ENCODE measurements at regions not wholly inside any gene's neighbourhood (a gene's known extent, or its start where the extent isn't known, plus 50 kb on each side); places are given as distances from the start of the nearest gene placed in this dataset.

DNA sequence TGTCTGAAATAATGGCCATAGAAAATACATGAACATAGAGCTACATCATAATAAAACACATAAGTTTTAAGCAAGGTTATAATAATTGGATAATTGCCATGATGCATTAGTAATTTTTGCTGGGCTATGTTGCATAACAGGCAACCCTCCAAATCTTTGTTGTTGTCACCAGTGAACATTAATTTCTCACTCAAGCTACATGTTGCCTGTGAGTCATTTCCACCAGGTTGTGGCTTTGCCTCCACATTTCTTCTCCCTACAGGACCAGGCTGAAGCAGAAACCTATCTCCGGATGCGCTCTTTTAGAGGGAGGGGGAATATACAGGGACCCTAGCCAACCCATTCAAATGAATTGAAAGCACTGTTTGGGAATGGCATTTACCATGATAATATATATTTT lies 347.7 kb downstream of the GABRG1 start:
- no peak for DNase-seq

DNA sequence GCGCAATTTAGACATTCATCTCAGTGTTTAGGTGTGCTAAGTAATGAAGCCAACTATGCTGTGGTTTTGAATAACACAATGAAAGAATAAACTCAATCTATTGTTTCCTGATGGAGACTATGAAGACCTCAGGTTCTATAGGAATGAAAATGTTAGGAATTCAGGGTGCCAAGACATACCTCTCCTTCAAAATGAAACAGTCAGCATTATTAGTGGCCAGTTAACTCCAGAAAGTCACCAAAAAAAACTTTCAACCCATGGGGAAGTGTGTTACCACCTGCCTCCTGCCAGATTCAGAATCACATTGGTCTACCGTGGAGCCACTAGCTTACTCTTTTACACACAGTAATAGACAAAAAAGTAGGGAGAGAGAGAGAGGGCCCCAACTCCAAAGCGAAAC lies 352.9 kb downstream of the GABRG1 start:
- no peak for DNase-seq

DNA sequence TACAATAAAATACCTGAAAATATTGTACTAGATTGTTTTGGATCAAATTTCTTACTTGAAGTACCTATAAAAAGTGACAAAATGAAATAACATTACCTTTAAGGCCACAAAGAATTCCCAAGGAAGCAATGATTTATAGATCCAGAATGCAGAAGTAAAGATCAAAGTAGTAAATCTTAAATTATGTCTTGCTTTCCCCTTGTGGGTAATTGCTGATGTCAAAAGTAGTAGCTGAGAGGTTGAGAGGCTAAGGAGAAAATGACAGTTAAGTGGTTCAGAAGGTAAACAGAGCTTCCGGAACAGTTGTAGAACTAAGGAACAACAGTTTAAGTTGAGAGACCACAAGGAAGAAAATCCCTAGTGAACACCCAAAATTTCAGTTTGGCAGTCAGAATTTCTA lies 358.3 kb downstream of the GABRG1 start:
- no peak for DNase-seq

- DNase-seq = no peak
Measured at GRCh38 chr4:45751877-45752530, 371.9 kb downstream of the GABRG1 start.

DNA sequence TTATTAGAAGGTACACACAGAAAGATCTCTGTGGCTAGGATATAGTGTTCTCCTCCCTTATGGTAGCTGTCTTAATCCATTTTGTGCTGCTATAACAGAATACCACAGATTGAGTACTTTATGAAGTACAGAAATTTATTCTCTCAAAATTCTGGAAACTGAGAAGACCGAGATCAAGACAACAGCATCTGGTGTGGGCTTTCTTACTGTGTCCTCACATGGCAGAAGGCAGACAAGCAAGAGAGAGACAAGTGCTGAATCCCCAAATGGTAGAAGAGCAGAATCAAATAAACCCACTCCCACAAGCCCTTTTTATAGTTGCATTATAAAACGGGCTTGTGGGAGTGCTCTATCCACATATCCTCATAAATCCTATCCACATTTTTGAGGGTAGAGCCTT lies 373.1 kb downstream of the GABRG1 start:
- no peak for DNase-seq

GRCh38 chr4:45745741-45746140 lies 378.1 kb downstream of the GABRG1 start:
- no peak for DNase-seq

DNA sequence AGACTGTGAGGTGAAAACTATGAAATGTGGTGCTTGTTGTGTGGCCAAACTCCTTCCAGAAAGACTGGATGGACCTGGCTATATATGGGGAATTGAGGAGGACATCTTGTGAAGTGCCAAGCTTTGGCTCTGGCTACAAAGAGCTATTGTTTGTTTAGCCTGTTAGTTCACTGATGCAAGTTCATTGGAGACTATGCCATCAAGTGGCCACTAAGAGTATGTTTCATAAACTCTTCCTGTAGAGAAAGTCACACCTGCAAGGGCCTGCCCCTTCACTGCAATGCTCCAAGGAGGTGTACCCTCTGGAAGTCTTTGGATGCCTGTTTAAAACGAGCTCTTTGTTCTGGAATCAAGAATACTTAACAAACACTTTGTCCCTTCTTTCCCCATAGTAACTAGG lies 382.0 kb downstream of the GABRG1 start:
- DNase-seq = no peak

DNA sequence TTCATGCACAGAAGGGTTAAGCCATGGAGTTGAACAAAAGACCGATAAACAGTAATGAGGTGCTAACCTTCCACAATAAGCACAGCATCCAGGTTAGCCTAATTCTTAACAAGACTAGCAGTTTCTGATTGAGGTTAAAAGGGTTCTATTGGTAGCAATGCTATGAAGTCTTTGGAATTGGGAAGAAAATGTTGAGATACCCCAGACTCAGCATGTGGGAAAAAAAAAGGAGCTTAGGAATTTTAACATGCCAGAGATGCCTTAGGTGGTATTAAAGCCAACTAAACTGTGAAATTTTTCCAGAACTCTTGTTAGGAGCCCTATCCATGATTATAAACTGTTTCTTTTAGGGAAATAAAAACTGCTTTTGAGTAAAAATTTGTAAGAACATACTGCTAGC lies 391.7 kb downstream of the GABRG1 start:
- no peak for DNase-seq

DNA sequence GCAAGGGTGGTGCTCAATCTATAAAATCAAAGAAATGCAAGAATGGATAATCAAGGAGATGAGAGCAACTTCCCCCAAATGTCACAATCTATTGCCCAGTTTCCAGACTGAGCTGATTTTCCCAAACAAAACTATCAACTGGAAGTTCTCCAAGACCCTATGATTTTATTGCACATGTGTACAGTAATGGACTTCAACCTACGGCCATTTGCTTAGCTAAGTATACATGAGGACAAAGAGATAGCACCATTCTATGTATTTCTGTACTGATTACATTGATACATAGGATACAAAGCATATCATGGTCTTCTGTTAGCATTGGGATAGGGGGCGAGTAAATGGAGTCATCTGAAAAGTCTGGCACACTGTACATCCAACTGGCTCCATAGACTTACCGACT lies 407.8 kb downstream of the GABRG1 start:
- DNase-seq = no peak

- no peak for DNase-seq
Measured at GRCh38 chr4:45713996-45714395, 409.9 kb downstream of the GABRG1 start.

DNA sequence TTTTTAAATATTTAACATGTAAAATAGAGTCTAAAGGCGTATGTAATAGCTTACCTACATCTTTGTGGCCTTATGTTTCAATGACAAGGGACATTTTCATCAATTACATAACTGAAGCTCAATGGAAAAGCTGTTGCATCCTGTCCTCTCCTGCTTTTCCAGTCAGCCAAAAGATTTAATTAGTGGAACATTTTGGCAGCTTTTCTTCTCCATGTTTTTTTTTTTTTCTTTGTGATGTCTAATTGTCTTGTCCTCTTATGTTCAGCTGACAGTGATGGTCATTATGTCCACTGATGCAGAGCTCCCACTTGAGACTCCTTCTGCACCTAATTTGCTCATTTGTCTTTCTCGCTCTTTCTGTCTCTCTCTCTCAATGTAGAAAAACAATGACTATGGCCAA lies 422.2 kb downstream of the GABRG1 start:
- no peak for DNase-seq

DNA sequence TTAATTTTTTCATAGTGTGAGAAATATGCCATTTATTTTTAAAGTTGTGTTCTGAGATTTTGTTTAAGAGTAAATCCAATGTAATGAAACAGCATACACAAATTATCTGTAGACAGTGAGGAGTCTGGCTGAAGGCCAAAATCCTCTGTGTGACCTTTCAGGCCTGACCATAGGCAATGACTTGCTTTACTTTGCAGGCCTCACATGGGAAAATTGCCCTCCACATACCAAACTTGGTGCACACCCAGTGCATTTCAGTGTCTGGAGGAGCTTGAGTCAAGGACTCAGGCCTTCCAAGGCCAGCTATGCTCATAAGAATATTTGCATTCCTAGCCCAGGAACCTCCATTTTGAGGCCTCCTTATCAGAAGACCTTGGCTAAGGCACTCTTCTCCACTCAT lies 430.1 kb downstream of the GABRG1 start:
- DNase-seq = no peak

DNA sequence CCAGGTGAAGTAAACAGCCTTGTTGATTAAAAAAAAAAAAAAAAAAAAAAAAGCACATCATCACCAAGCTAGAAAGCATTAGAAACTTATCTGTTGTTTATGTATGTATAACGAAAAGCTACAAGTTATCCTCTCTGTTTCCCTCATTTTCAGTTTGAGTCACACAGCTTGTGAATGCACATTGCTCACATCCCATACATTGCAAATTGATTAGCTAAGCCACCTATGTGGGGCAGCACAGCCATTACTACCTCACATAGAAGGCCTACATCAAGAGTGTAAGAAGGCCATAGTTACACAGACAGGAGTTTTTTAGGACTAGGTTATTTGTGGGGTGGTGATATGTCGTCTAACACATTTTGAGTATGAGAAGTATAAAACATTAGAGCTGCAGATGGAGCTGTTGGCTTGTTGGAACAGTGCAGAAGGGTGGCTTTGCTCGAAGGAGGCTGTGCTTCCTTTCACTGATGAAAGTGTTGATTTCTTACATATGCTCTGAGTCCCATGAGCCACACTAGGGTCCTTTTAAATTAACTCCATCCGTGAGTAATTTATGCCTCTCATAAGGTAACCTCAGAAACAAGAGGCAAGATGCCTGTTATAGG lies 431.6 kb downstream of the GABRG1 start:
- no peak for DNase-seq

- DNase-seq = no peak
Measured at GRCh38 chr4:45688341-45688740, 435.5 kb downstream of the GABRG1 start.

GRCh38 chr4:45679411-45679810 lies 444.4 kb downstream of the GABRG1 start:
- DNase-seq = no peak

- no peak for DNase-seq
Measured at GRCh38 chr4:45668128-45668527, 455.7 kb downstream of the GABRG1 start.

GRCh38 chr4:45663628-45664081 lies 460.2 kb downstream of the GABRG1 start:
- no peak for DNase-seq

- DNase-seq = peak; percentile 64
Measured at GRCh38 chr4:45663003-45663402, 460.9 kb downstream of the GABRG1 start.

DNA sequence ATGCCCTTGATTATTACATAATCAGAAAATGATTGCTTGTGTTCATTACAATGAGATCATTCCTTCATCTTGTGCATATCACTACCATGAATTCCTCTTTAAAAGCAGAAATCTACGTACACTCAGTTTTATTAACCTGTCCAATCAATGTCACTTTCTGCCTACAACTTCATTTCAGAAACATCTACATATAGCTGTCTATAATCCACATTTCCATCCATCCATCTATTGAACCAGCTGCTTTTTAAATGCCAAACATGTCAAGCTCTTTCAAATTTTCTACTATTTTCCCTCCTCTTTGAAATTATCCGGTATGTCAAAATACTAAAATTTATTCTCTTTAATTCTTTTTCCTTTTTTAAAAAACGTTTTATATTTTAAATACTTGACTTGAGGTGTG lies 462.0 kb downstream of the GABRG1 start:
- no peak for DNase-seq

DNA sequence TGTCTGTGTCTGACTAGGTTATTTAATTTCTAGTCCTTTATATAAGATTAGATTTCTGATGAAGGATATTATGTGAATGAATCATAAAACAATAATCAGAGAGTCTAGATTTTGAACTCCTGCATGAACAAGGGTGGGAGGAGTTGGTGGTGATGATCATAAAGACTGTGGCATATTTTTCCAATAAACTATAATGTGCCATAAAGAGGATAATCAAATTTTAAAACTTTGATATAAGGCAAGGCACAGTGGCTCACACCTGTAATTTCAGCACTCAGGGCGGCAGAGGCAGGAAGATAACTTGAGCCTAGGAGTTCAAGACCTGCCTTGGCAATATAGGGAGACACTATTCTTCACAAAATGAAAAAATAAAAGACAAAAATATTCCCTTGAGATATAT lies 473.3 kb downstream of the GABRG1 start:
- no peak for DNase-seq

DNA sequence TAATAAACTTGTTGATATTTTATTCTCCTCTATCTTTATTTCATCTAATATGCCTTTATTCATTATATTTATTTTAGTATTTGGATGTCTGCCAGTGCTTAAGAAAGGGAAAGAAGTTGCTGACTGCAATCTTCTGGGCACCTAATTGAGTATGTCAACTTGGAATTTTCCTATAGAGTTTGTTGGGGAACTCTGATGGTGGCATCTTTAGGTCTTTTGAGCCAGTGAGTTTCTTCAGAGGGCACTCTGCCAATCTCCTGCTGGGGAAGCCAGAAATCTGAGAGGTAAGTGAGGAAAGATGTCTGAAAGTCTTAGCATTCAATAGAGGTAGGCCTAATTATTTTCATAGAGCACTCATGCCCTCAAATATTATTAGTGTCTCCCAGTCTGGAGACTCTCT lies 475.0 kb downstream of the GABRG1 start:
- no peak for DNase-seq

- DNase-seq = no peak
Measured at GRCh38 chr4:45647823-45648222, 476.0 kb downstream of the GABRG1 start.

GRCh38 chr4:45646885-45647590 lies 476.8 kb downstream of the GABRG1 start:
- DNase-seq = no peak

GRCh38 chr4:45640281-45640680 lies 483.6 kb downstream of the GABRG1 start:
- DNase-seq = no peak

Measured in right forelimb (tissue), 1 donor.